ENCODE measurements at regions not wholly inside any gene's neighbourhood (a gene's known extent, or its start where the extent isn't known, plus 50 kb on each side); places are given as distances from the start of the nearest gene placed in this dataset.

DNA sequence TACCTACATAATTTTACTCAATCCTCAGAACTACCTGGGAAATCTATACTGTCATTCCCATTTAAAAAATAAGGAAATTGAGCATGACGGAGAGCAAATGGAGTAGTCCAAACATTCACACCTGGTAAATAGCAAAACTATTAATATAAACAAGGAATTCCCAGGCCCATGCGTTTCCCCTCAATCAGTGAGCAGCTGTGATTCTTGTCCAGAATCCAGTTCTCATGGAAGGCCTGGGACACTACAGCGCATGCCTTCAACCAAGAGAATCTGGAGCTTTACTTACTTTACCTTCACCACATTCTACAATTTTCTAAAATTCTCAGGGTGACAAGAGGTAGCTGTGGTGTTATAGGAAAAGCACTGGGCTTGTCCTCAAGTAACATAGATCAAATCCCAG is 259.0 kb downstream of the LRATD1 start:
- TF ChIP-seq POLR2A (IDR thresholded peaks at IDR 0.05; ENCODE audit: low read depth, low read length) (no peak), TAF1 (IDR thresholded peaks at IDR 0.05; ENCODE audit: borderline replicate concordance, low read depth, low read length) (no peak), POLR2AphosphoS5 (IDR thresholded peaks at IDR 0.05; ENCODE audit: low read depth, low read length) (no peak)

All from GM12892 (cell line).